ENCODE measurements at regions not wholly inside any gene's neighbourhood (a gene's known extent, or its start where the extent isn't known, plus 50 kb on each side); places are given as distances from the start of the nearest gene placed in this dataset.

DNA sequence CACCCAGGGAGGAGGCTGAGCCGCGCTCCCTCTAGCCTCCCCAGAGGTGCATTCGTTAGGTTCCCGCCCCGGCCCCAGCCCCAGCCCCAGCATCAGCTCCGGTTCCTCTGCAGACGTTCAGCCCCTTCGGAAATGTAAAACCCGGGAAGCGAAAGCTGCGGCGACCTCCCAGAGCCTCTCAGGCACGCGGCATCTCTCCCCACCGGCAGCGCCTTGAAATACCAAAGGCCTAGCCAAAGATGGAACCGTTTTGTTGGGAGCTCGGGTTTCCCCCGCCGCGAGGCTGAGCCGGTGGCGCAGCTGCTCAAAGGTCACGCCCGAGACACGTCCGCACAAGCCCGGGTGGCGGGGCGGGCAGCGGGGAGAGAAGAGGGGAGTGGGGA, 77.8 kb upstream of the HES1 start:
- TF ChIP-seq, protein P1, sequence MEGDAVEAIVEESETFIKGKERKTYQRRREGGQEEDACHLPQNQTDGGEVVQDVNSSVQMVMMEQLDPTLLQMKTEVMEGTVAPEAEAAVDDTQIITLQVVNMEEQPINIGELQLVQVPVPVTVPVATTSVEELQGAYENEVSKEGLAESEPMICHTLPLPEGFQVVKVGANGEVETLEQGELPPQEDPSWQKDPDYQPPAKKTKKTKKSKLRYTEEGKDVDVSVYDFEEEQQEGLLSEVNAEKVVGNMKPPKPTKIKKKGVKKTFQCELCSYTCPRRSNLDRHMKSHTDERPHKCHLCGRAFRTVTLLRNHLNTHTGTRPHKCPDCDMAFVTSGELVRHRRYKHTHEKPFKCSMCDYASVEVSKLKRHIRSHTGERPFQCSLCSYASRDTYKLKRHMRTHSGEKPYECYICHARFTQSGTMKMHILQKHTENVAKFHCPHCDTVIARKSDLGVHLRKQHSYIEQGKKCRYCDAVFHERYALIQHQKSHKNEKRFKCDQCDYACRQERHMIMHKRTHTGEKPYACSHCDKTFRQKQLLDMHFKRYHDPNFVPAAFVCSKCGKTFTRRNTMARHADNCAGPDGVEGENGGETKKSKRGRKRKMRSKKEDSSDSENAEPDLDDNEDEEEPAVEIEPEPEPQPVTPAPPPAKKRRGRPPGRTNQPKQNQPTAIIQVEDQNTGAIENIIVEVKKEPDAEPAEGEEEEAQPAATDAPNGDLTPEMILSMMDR (IDR thresholded peaks at IDR 0.05) = no peak
- TF ChIP-seq POLR2A (IDR thresholded peaks at IDR 0.05) = no peak
